IMR-90 (cell line): ENCODE measurements at regions not wholly inside any gene's neighbourhood (a gene's known extent, or its start where the extent isn't known, plus 50 kb on each side); places are given as distances from the start of the nearest gene placed in this dataset.

ENCODE experiments used
- BHLHE40 ChIP-seq: fragments of 150-350 bp; IDR thresholded peaks from 2 replicates; pipeline ENCODE4 v1.6.1; 2016; ENCODE audit warnings: mild to moderate bottlenecking, low read depth, low read length
- POLR2A ChIP-seq: IDR thresholded peaks from 2 replicates; pipeline ENCODE4 v1.6.1; 2012; ENCODE audit warnings: mild to moderate bottlenecking, low read depth, low read length
- RAD21 ChIP-seq: IDR thresholded peaks from 2 replicates; pipeline ENCODE4 v1.6.1; 2012; ENCODE audit warnings: low read length, improper control_type of control experiment
- RFX5 ChIP-seq: IDR thresholded peaks from 2 replicates; pipeline ENCODE4 v1.8.0; 2012; ENCODE audit warnings: low read depth, mild to moderate bottlenecking, low read length, moderate library complexity
- TF ChIP-seq, protein P1 (sequence below): conservative IDR thresholded peaks from 2 replicates; pipeline ENCODE4 v1.5.1; 2012; ENCODE audit warnings: mild to moderate bottlenecking, low read depth, low read length, improper control_type of control experiment

DNA sequence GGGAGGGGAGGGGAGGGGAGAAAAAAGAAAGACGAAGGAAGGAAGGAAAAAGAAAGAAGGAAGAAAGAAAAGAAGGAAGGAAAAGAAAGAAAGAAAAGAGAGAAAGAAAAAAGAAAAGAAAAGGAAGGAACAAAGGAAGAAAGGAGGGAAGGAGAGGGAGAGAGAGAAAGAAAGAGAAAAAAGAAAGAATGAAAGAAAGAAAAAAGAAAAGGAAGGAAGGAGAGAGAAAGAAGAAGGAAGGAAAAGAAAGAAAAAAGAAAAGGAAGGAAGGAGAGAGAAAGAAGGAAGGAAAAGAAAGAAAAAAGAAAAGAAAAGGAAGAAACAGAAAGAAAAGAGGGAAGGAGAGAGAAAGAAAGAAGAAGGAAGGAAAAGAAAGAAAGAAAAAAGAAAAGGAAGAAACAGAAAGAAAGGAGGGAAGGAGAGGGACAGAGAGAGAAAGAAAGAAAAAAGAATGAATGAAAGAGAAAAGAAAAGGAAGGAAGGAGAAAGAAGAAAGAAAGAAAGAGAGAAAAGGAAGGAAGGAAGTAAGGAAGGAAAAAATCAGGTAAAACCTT is 225.3 kb downstream of the TPBG start:
- TF ChIP-seq, protein P1, sequence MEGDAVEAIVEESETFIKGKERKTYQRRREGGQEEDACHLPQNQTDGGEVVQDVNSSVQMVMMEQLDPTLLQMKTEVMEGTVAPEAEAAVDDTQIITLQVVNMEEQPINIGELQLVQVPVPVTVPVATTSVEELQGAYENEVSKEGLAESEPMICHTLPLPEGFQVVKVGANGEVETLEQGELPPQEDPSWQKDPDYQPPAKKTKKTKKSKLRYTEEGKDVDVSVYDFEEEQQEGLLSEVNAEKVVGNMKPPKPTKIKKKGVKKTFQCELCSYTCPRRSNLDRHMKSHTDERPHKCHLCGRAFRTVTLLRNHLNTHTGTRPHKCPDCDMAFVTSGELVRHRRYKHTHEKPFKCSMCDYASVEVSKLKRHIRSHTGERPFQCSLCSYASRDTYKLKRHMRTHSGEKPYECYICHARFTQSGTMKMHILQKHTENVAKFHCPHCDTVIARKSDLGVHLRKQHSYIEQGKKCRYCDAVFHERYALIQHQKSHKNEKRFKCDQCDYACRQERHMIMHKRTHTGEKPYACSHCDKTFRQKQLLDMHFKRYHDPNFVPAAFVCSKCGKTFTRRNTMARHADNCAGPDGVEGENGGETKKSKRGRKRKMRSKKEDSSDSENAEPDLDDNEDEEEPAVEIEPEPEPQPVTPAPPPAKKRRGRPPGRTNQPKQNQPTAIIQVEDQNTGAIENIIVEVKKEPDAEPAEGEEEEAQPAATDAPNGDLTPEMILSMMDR, result no peak
- TF ChIP-seq RFX5, result no peak
- TF ChIP-seq BHLHE40, result no peak
- TF ChIP-seq RAD21, result no peak
- TF ChIP-seq POLR2A, result no peak
